ENCODE measurements at regions not wholly inside any gene's neighbourhood (a gene's known extent, or its start where the extent isn't known, plus 50 kb on each side); places are given as distances from the start of the nearest gene placed in this dataset.

DNA sequence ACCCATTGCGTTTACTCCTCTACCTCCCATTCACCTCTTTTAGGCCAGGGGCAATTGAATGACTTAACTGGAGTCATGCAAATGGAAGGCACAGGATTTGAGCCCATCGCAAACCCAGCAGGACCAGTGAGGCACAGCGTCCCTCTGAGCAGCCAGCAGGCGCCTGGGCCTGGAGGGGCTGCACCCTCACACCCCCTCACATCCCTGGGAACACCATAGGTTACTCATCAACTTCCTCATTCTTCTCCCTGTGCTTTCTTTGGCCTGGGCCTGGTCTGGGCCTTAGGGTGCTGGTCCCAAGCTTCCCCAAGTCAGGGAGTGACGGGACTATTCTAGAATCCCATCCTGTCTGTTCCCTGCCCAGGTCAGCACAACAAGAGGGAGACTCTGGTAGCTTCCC is 169.4 kb upstream of the EEPD1 start:
- TF ChIP-seq, protein P1, sequence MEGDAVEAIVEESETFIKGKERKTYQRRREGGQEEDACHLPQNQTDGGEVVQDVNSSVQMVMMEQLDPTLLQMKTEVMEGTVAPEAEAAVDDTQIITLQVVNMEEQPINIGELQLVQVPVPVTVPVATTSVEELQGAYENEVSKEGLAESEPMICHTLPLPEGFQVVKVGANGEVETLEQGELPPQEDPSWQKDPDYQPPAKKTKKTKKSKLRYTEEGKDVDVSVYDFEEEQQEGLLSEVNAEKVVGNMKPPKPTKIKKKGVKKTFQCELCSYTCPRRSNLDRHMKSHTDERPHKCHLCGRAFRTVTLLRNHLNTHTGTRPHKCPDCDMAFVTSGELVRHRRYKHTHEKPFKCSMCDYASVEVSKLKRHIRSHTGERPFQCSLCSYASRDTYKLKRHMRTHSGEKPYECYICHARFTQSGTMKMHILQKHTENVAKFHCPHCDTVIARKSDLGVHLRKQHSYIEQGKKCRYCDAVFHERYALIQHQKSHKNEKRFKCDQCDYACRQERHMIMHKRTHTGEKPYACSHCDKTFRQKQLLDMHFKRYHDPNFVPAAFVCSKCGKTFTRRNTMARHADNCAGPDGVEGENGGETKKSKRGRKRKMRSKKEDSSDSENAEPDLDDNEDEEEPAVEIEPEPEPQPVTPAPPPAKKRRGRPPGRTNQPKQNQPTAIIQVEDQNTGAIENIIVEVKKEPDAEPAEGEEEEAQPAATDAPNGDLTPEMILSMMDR (IDR thresholded peaks at IDR 0.05; ENCODE audit: low read depth, low read length, poor library complexity, severe bottlenecking), result no peak
- TF ChIP-seq EZH2phosphoT487 (IDR thresholded peaks at IDR 0.05; ENCODE audit: borderline replicate concordance, low read length), result no peak

Measured in DOHH2 (cell line).